Pancreas (tissue), 10 donors: ENCODE measurements at regions not wholly inside any gene's neighbourhood (a gene's known extent, or its start where the extent isn't known, plus 50 kb on each side); places are given as distances from the start of the nearest gene placed in this dataset.

Experiments
- ATAC-seq, 4 donors: fragments of 200-7000 bp; cut with Tn5 transposase; one replicate each; pipeline versions ENCODE4 v1.8.0 to v1.9.1; 2020; ENCODE audit warnings: mild to moderate bottlenecking in 4 of 4, moderate library complexity in 4 of 4
- DNase-seq, 6 donors: peaks; one replicate each; pipeline ENCODE4 v3.0.0-alpha.2; 2020
- FAIRE-seq: peaks from 2 replicates; lab custom pipeline; 2012; peaks lifted over from hg19 to GRCh38; lab: Jason Lieb, UNC
- H3K27ac ChIP-seq, 4 donors: fragments of 200-600 bp; sonication (generic); 1 replicate in 3 of 4; 2 replicates in 1 of 4; pipeline versions ENCODE4 v1.5.0 to v1.8.0; 2020
- H3K27me3 ChIP-seq, 4 donors: fragments of 200-600 bp; one replicate each; pipeline ENCODE4 v1.8.0; 2021
- H3K36me3 ChIP-seq, 3 donors: fragments of 200-600 bp; sonication (generic) in 1 of 3; one replicate each; pipeline versions ENCODE4 v1.5.0 to v1.8.0; 2020 to 2021
- H3K4me1 ChIP-seq, 3 donors: fragments of 200-600 bp; one replicate each; pipeline ENCODE4 v1.8.0; 2021
- H3K4me3 ChIP-seq, 4 donors: fragments of 200-600 bp; sonication (generic) in 2 of 4; one replicate each; pipeline versions ENCODE4 v1.5.0 to v1.8.0; 2020 to 2021
- H3K9me3 ChIP-seq, 4 donors: fragments of 200-600 bp; one replicate each; pipeline ENCODE4 v1.8.0; 2021
- WGBS, 2 donors: extraction: QIAGEN DNeasy Blood & Tissue Kit; methylation state at CpG; one replicate each; pipeline ENCODE4 v1.1.7; 2013; 5-methylcytosine and 5-hydroxymethylcytosine counted together
- intact Hi-C, 3 donors: fragments of 100-400 bp; cut with DNase I; formaldehyde crosslinking; loops; one replicate each; pipeline versions ENCODE4 v1.11.1 to v1.14.2; 2022
- TF ChIP-seq, protein P1 (sequence below), 4 donors: fragments of 200-600 bp; sonication (generic) in 3 of 4; IDR thresholded peaks; one replicate each; pipeline versions ENCODE4 v1.5.0 to v1.8.0; 2021; ENCODE audit warnings: antibody characterized with exemption in 4 of 4
- donor health status: healthy with polysubstance abuse.
- donor health status: DM: no; HTN: no; CAD: no; lungs with moderate emphysema.
- donor health status: DM: no; HTN: no; CAD: no.
- donor health status: control.
- donor health status: control.
- donor health status: Bipolar disorder and iron deficiency.
- donor health status: DM: yes; HTN: yes; CAD: no.
- donor health status: DM: no; HTN: no; CAD: no.
- donor health status: DM: no; HTN: no; CAD: no.
- donor health status: DM: yes; HTN: yes; CAD: no.

DNA sequence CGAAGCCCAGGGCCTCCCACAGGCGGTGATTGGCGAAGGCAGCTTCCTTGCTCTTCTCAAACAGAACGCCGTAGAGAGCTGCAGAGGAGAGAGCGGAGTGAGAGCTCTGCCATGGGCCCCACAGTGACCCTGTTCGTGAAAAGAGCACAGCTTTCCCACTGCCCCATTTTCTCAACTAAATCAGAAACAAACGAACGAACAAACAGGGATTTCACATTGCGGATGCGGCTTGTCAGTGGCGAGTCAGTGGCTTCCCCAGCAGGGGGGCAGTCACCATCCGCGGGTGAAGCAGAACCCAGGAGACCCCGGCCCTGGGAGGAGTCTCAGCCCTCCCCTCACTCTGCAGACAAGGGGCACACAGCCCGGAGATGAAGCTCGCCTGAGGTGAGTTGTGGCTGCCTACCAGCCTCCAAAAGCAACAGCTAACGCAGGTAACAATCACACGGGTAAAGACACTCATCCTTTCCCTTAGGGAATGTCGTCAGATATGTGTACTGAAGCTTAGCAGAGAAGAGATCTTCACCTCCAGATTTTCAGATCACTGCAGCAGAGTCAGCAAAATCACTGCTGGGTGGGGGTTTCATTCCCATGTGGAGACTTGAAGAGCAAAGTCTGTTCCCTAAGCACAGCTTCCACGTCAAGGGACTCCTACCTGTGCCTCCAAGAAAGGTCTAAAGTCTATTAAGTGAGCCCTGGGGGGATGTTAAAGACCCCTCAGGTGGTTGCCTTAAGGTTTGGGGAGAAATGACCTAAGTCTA is 51.2 kb upstream of the GPR31 start:
- FAIRE-seq (no peak), ATAC-seq (no peak), DNase-seq (no peak)
- Histone ChIP-seq H3K27me3 (no peaks in the 10 kb centered on the region), H3K9me3 (no peaks in the 10 kb centered on the region), H3K4me1 (no peaks in the 10 kb centered on the region), H3K36me3 (no peaks in the 10 kb centered on the region), H3K27ac (no peak overlapping the region), H3K4me3 (no peak overlapping the region)
- 61 to 65% methylated on average over 21 of the region's 21 CpGs for WGBS, 2 donors
- TF ChIP-seq, protein P1, sequence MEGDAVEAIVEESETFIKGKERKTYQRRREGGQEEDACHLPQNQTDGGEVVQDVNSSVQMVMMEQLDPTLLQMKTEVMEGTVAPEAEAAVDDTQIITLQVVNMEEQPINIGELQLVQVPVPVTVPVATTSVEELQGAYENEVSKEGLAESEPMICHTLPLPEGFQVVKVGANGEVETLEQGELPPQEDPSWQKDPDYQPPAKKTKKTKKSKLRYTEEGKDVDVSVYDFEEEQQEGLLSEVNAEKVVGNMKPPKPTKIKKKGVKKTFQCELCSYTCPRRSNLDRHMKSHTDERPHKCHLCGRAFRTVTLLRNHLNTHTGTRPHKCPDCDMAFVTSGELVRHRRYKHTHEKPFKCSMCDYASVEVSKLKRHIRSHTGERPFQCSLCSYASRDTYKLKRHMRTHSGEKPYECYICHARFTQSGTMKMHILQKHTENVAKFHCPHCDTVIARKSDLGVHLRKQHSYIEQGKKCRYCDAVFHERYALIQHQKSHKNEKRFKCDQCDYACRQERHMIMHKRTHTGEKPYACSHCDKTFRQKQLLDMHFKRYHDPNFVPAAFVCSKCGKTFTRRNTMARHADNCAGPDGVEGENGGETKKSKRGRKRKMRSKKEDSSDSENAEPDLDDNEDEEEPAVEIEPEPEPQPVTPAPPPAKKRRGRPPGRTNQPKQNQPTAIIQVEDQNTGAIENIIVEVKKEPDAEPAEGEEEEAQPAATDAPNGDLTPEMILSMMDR (IDR thresholded peaks at IDR 0.05), result no peak
- intact Hi-C loops, result no loop called here

DNA sequence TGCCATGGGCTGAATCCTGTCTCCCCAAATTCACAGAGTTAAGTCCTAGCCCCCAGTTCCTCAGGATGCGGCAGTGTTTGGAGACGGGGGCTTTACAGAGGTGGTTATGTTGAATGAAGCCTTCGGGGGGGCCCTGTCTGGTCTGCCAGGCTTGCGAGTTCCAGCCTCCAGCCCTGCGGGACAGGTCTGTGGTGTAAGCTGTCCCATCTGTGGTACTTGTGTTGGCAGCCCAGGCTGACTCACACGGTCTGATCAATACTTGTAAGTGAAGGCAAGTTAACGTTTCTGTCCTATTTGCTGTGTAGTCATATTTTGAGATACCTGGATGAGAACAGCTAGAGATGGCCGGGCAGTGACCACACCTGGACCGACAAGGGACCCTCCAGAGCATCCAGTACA is 51.8 kb upstream of the GPR31 start:
- TF ChIP-seq, protein P1 (IDR thresholded peaks at IDR 0.05), result no peak
- ATAC-seq, result no peak
- intact Hi-C loops, result no loop called here
- FAIRE-seq, result no peak
- no peak for DNase-seq
- no peaks in the 10 kb centered on the region for H3K4me1 ChIP-seq
- no peaks in the 10 kb centered on the region for H3K36me3 ChIP-seq
- H3K27ac ChIP-seq, result no peak overlapping the region
- 38 to 46% methylated on average over 9 of the region's 9 CpGs for WGBS, 2 donors
- H3K27me3 ChIP-seq, result no peaks in the 10 kb centered on the region
- no peaks in the 10 kb centered on the region for H3K9me3 ChIP-seq
- H3K4me3 ChIP-seq, result no peak overlapping the region

DNA sequence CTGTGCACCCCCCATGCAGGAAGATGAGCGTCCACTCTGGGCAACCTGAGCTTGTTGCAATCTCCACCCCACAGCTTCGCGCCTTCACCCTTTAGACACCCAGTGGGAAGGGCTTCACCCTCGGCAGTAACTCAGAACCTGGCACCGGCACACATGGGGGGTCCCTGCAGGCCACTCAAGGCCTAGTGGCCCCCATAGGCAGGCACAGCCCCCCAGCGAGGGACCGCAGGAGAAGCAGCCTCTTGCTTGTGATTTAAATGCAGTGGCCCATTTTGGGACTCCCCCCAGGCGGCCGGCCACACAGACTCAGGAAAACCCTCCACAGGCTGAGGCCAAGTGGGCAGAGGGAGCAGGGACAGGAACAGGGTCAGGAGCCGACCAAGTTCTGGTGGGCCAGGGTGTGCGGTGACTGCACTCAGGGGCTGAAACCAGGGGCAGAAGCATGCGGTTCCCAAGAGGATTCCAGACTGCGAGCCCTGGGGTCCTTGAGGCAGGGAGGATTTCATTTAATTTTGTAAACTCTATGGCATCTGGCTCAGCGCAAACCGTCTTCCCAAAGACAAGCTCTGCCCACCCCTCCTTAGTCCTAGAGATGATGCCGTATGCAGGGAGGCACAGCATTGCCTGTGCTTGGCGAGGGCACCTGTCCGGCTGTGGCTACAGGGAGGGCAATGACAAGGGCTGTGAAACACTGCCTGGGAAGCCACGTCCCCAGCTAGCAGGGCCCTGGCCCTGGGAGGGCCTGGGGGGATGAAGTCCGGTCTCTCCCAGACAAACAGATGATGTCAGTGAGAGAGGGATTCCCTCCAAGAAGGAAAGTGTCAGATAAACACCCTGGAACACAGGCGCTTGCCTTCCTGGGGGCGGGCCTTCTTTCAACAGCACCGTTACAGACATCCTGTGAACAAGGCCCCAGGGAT is 52.9 kb upstream of the GPR31 start:
- WGBS, 2 donors, result 72 to 74% methylated on average over 23 of the region's 23 CpGs
- TF ChIP-seq, protein P1 (IDR thresholded peaks at IDR 0.05), result no peak
- Histone ChIP-seq H3K27ac (no peak overlapping the region), H3K4me3 (no peak overlapping the region), H3K36me3 (no peaks in the 10 kb centered on the region), H3K4me1 (no peaks in the 10 kb centered on the region), H3K9me3 (no peaks in the 10 kb centered on the region), H3K27me3 (no peaks in the 10 kb centered on the region)
- intact Hi-C loops, result no loop called here
- DNase-seq (no peak), FAIRE-seq (no peak), ATAC-seq (peak in 1 of 4 donors; percentile 23)

DNA sequence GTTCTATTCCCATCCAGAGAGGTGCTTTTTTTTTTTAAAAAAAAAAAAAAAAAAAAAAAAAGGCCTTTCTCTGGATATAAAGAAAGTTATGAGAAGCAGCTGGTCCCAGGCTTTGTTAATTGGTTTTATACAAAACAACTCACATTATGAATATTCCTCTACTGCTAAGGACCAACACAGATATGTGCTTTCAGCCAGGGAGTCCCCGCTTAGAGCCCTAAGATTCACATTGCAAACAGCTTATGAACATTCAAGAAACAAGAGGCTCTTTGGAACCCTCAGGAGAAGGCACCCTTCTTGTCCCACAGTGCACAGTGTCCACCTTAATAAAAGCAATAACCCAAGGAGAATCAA is 53.5 kb upstream of the GPR31 start:
- no peak for DNase-seq
- intact Hi-C loops, result no loop called here
- FAIRE-seq, result no peak
- TF ChIP-seq, protein P1 (IDR thresholded peaks at IDR 0.05), result no peak
- Histone ChIP-seq H3K4me1 (no peaks in the 10 kb centered on the region), H3K36me3 (no peaks in the 10 kb centered on the region), H3K27ac (no peak overlapping the region), H3K4me3 (no peak overlapping the region), H3K27me3 (no peaks in the 10 kb centered on the region), H3K9me3 (no peaks in the 10 kb centered on the region)
- WGBS, 2 donors, result 73 to 86% methylated on average over 1 of the region's 1 CpG
- no peak for ATAC-seq
